ENCODE measurements at regions not wholly inside any gene's neighbourhood (a gene's known extent, or its start where the extent isn't known, plus 50 kb on each side); places are given as distances from the start of the nearest gene placed in this dataset.
A peak's percentile ranks its signal among the peaks of the same experiment; 100 is the strongest.

DNA sequence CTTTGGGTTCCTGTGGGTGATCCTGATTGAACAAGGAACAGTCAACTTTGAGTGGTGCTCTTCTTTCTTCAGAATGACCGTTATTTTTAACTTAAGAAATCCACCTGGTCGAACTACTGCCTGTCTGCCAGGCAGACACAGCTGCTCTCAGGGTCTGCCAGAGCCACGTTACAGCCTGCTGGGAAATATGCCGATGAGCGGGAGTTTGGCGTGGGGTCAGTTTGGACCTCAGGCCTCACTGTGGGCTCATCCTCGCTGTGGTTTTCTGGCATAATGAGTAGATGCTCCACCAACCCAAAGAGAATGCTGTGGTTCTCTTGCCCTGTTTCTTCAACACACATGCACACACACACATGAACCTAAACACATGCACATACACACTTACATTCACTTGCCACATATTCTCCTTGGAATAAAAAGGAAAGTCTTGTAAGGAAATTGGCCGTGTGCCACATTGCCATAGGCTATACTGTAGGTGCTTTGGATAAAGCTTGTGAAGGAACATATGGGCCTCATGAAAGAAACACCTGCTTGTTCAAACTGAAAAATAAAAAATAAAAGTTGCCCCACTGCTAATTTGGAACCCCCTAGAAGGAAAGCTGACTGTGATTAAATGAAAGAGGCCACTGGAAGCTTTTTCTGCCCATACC, 598.7 kb upstream of the KLF12 start:
- Histone ChIP-seq H3K9me3 (ENCODE audit: low read length) (no peaks in the 10 kb centered on the region), H3K27me3 (ENCODE audit: control insufficient read depth in 1 of 2, insufficient read depth in 2 of 2, low read length in 2 of 2) (no peaks in the 10 kb centered on the region), H3K27ac (ENCODE audit: extremely low read length, insufficient read depth, low read length) (no peak overlapping the region), H3K79me2 (ENCODE audit: insufficient read depth, low read length) (no peaks in the 10 kb centered on the region), H3K36me3 (replicated peaks in 1 of 2; ENCODE audit: control insufficient read depth in 1 of 2, insufficient read depth in 2 of 2, low read length in 2 of 2) (no peaks in the 10 kb centered on the region), H2AFZ (ENCODE audit: low read length) (peak overlapping the region; percentile 42), H3K4me3 (replicated peaks in 1 of 3; ENCODE audit: insufficient read depth in 1 of 3, low read depth in 2 of 3, low read length in 3 of 3) (no peak overlapping the region), H3K9ac (ENCODE audit: insufficient read depth, low read depth, low read length) (no peak overlapping the region), H3K4me2 (ENCODE audit: low read depth, low read length) (no peak overlapping the region), H4K20me1 (ENCODE audit: insufficient read depth, low read length) (no peaks in the 10 kb centered on the region), H3K4me1 (ENCODE audit: insufficient read depth, low read length) (no peaks in the 10 kb centered on the region)
- no TSS peak for BruUV-seq (replicated peaks)
- TF ChIP-seq ZNF567 (CRISPR knock-in tag; IDR thresholded peaks at IDR 0.05; ENCODE audit: borderline replicate concordance) (no peak), SNAI1 (CRISPR knock-in tag; IDR thresholded peaks at IDR 0.05; ENCODE audit: borderline replicate concordance) (no peak), ZNF816 (CRISPR knock-in tag; IDR thresholded peaks at IDR 0.05; ENCODE audit: borderline replicate concordance) (no peak), REST (IDR thresholded peaks at IDR 0.05; ENCODE audit: borderline replicate concordance in 1 of 2, low read depth in 1 of 2, low read length in 2 of 2) (no peak), MBD4 (IDR thresholded peaks at IDR 0.05; ENCODE audit: borderline replicate concordance, low read length) (no peak), ZNF24 (IDR thresholded peaks at IDR 0.05) (no peak), ATF1 (CRISPR knock-in tag; IDR thresholded peaks at IDR 0.05) (no peak), ZNF737 (CRISPR knock-in tag; IDR thresholded peaks at IDR 0.05; ENCODE audit: borderline replicate concordance) (no peak), ZHX1 (CRISPR knock-in tag; IDR thresholded peaks at IDR 0.05; ENCODE audit: low read depth) (no peak)
- TF ChIP-seq, protein P1, sequence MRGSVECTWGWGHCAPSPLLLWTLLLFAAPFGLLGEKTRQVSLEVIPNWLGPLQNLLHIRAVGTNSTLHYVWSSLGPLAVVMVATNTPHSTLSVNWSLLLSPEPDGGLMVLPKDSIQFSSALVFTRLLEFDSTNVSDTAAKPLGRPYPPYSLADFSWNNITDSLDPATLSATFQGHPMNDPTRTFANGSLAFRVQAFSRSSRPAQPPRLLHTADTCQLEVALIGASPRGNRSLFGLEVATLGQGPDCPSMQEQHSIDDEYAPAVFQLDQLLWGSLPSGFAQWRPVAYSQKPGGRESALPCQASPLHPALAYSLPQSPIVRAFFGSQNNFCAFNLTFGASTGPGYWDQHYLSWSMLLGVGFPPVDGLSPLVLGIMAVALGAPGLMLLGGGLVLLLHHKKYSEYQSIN (CRISPR knock-in tag; IDR thresholded peaks at IDR 0.05; ENCODE audit: borderline replicate concordance), result no peak
- TF ChIP-seq, protein P2, sequence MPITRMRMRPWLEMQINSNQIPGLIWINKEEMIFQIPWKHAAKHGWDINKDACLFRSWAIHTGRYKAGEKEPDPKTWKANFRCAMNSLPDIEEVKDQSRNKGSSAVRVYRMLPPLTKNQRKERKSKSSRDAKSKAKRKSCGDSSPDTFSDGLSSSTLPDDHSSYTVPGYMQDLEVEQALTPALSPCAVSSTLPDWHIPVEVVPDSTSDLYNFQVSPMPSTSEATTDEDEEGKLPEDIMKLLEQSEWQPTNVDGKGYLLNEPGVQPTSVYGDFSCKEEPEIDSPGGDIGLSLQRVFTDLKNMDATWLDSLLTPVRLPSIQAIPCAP (CRISPR knock-in tag; IDR thresholded peaks at IDR 0.05; ENCODE audit: low read depth), result no peak
- in situ Hi-C loops (cut with HindIII; ENCODE audit: extremely low pct_ligation_motif_present, low pct_unique_long_range_greater_than_20kb), result no loop called here
- ATAC-seq, result no peak
- DNase-seq (ENCODE audit: low spot score), result no peak
- ChIA-PET CTCF (ENCODE audit: low intra/inter-chr PET ratio, low total read pairs) (no interaction called here), POLR2A (no interaction called here)
- intact Hi-C loops (cut with micrococcal nuclease; ENCODE audit: unreplicated experiment), result no loop called here
- no peak for FAIRE-seq
- WGBS (ENCODE audit: low lambda C conversion rate), result 30% methylated on average over 8 of the region's 8 CpGs
